Lower leg skin (tissue), 4 donors: ENCODE measurements at regions not wholly inside any gene's neighbourhood (a gene's known extent, or its start where the extent isn't known, plus 50 kb on each side); places are given as distances from the start of the nearest gene placed in this dataset.

Experiments
- DNase-seq, 2 donors: peaks; one replicate each; pipeline ENCODE4 v3.0.0-alpha.2; 2019; ENCODE audit warnings: low spot score in 2 of 2
- H3K4me3 ChIP-seq: fragments of 200-600 bp; sonication (generic); 2 replicates; pipeline ENCODE4 v1.5.1; 2017; ENCODE audit warnings: mild to moderate bottlenecking, low read depth; ENCODE audit not compliant: poor library complexity, severe bottlenecking
- POLR2A ChIP-seq, 2 donors: fragments of 450-650 bp; IDR thresholded peaks; one replicate each; pipeline ENCODE4 v1.6.1; 2016 to 2017; ENCODE audit warnings: antibody characterized with exemption in 2 of 2, mild to moderate bottlenecking in 1 of 2, moderate library complexity in 1 of 2
- WGBS, 2 donors: methylation state at CpG; one replicate each; pipeline ENCODE4 v1.1.5; 2018; 5-methylcytosine and 5-hydroxymethylcytosine counted together
- intact Hi-C: fragments of 100-400 bp; cut with DNase I; formaldehyde crosslinking; loops from one replicate; pipeline ENCODE4 v1.15.0; 2023; ENCODE audit warnings: low total_unique reads
- TF ChIP-seq, protein P1 (sequence below), 3 donors: fragments of 450-650 bp; IDR thresholded peaks; one replicate each; pipeline ENCODE4 v1.5.1; 2016; ENCODE audit warnings: antibody characterized with exemption in 3 of 3, mild to moderate bottlenecking in 3 of 3, moderate library complexity in 2 of 3

DNA sequence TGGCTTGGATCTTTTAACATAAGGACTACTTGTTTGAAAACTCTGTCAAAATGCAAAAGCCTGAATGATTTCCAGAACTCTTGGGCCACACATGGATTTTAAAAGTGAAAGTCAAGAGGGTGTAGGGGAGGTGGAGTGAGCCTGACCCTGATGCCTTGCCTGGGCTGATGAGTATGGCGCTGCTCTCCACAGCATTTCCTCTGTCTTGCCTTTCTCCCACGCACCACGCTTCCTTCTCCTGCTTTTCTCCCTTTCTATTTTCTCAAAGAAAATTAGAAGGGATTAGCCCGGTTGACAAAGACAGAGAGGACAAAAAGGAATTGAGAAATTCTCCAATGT lies 207.0 kb upstream of the CCDC68 start:
- TF ChIP-seq, protein P1, sequence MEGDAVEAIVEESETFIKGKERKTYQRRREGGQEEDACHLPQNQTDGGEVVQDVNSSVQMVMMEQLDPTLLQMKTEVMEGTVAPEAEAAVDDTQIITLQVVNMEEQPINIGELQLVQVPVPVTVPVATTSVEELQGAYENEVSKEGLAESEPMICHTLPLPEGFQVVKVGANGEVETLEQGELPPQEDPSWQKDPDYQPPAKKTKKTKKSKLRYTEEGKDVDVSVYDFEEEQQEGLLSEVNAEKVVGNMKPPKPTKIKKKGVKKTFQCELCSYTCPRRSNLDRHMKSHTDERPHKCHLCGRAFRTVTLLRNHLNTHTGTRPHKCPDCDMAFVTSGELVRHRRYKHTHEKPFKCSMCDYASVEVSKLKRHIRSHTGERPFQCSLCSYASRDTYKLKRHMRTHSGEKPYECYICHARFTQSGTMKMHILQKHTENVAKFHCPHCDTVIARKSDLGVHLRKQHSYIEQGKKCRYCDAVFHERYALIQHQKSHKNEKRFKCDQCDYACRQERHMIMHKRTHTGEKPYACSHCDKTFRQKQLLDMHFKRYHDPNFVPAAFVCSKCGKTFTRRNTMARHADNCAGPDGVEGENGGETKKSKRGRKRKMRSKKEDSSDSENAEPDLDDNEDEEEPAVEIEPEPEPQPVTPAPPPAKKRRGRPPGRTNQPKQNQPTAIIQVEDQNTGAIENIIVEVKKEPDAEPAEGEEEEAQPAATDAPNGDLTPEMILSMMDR (IDR thresholded peaks at IDR 0.05), result no peak
- TF ChIP-seq POLR2A (IDR thresholded peaks at IDR 0.05), result no peak
- 81 to 88% methylated on average over 4 of the region's 4 CpGs for WGBS, 2 donors
- intact Hi-C loops, result no loop called here

DNA sequence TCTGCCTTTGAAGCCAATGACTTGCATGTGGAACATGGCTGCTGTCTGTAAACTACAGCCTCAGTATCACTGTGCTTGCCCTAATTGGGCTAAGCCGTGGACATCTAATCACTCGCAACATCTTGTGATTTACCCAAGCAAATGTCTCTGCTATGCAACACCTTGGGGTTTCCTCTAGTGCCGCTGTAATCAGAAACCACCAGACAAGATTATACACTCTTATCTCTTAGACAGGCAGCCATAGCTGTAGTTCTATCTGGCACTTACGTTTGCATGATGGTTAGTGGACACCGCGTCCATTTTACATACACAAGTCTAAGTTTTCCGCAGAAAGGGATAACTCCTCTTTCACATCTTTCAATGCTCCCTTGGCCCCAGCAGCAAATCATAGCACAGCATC lies 204.3 kb upstream of the CCDC68 start:
- WGBS, 2 donors, result 92 to 95% methylated on average over 7 of the region's 7 CpGs
- intact Hi-C loops, result no loop called here
- TF ChIP-seq POLR2A (IDR thresholded peaks at IDR 0.05), result no peak
- TF ChIP-seq, protein P1 (IDR thresholded peaks at IDR 0.05), result no peak
- DNase-seq, result no peak
- no peak overlapping the region for H3K4me3 ChIP-seq

More for the DNA sequence above, 207.0 kb upstream of the CCDC68 start:
- no peak overlapping the region for H3K4me3 ChIP-seq
- no peak for DNase-seq

DNA sequence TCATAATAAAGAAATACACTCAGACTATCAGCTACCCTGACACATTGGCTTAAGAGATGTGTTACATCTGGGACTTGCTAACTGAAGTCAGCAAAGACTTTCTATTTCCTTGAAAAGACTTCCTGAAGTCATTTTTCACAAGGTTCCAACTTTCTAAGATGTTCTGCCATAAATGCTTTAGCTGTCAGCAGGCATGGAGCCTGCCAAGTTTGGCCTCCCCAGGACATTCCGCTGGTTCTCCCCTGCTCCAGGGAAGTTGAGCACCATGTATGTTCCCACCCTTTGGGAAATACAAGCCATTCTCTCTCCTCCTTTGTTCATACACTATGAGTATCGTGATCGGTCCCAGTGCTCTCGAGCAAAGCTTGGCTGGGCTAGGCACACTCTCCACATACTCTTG lies 202.7 kb upstream of the CCDC68 start:
- no peak for TF ChIP-seq POLR2A (IDR thresholded peaks at IDR 0.05)
- TF ChIP-seq, protein P1 (IDR thresholded peaks at IDR 0.05), result no peak

DNA sequence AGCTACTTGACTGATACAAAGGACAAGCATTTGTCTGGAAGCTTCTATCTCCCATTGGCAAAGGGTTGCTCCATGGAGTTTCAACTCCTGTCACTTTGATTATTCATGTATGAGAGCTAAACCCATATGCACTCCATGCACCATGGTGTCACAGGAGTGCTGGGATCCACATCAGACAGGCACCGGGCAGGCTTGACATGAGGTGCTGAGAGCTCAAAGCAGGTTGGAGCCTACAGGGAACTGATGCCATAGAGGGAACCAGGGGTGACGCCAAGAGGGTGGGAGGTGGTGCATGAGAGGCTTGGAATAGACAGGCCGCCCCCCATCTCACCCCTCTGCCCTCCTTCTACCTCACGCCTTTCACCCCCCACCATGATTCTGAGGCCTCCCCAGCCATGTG lies 199.8 kb upstream of the CCDC68 start:
- DNase-seq, result no peak
- intact Hi-C loops, result no loop called here
- H3K4me3 ChIP-seq, result no peak overlapping the region
- TF ChIP-seq, protein P1 (IDR thresholded peaks at IDR 0.05), result no peak
- TF ChIP-seq POLR2A (IDR thresholded peaks at IDR 0.05), result no peak
- WGBS, 2 donors, result 93 to 96% methylated on average over 4 of the region's 4 CpGs

More for the DNA sequence above, 202.7 kb upstream of the CCDC68 start:
- intact Hi-C loops, result no loop called here
- DNase-seq, result peak in 1 of 2 donors; percentile 23
- 54 to 67% methylated on average over 4 of the region's 4 CpGs for WGBS, 2 donors
- H3K4me3 ChIP-seq, result no peak overlapping the region

DNA sequence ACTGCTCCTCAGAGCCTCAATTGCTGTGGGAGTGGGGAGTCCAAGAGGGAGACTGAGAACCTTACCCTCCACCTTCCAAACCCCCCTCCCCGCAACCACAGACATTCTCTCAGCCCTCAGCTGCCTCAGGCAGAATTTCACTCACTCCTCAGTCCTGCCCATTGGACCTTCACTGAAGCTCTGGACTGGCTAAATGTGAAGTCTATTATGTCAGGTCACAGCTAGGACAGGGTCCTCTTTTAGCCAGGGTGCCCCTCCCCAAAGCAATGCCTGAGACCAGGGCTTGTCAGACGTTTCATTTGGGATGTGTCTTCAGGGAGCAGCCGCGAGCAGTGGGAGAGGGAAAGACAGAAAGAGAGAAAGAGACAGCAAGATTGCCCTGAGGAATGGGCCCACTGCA lies 199.3 kb upstream of the CCDC68 start:
- 79 to 86% methylated on average over 4 of the region's 4 CpGs for WGBS, 2 donors
- H3K4me3 ChIP-seq, result no peak overlapping the region
- TF ChIP-seq, protein P1 (IDR thresholded peaks at IDR 0.05), result no peak
- TF ChIP-seq POLR2A (IDR thresholded peaks at IDR 0.05), result no peak
- DNase-seq, result no peak
- intact Hi-C loops, result no loop called here

DNA sequence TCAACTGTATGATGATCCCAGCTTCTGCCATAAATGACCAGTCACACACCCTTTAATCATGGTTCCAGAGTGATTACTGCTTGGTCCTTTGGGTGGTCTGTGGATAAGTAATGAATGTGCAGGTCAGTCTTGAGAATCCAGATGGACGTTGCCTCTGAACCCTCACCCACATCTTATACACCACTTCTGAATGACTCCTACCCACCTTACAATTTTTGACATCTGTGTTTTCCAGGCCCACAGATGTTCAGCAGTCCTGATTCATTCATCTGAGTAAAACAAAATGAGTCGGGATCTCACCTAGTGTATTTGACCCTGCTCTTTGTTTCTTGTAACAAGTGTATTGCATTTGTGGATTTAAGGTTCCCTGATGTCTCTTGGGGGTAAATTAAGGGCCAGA lies 194.1 kb upstream of the CCDC68 start:
- 83 to 92% methylated on average over 2 of the region's 2 CpGs for WGBS, 2 donors

More for the DNA sequence above, 194.1 kb upstream of the CCDC68 start:
- no peak for DNase-seq
- TF ChIP-seq, protein P1 (IDR thresholded peaks at IDR 0.05), result no peak
- no peak for TF ChIP-seq POLR2A (IDR thresholded peaks at IDR 0.05)
- intact Hi-C loops, result no loop called here
- no peak overlapping the region for H3K4me3 ChIP-seq
